ENCODE measurements at regions not wholly inside any gene's neighbourhood (a gene's known extent, or its start where the extent isn't known, plus 50 kb on each side); places are given as distances from the start of the nearest gene placed in this dataset.

GRCh38 chrX:96575011-96575410 is 109.6 kb upstream of the DIAPH2 start:
- intact Hi-C loops (cut with DNase I) = no loop called here
- FAIRE-seq = no peak

DNA sequence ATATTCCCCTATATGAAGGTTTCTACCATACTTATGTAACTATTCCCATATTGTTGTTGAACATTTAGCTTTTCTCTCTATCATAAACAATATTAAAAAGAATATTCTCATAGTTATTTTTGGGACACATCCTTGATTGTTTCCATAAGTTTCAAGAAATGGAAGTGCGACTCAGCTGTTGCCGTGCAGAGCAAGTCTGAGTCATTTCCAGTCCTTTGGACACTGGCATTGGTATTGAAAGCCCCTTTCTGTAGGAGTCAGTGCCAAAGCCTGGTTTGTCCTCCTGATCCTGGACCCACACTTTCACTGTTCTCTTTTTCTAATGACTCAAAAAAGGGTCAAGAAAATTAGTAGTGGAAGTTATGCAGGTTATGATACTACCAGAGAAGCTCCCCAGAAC is 108.3 kb upstream of the DIAPH2 start:
- H3K4me3 ChIP-seq = no peak overlapping the region
- TF ChIP-seq, protein P1, sequence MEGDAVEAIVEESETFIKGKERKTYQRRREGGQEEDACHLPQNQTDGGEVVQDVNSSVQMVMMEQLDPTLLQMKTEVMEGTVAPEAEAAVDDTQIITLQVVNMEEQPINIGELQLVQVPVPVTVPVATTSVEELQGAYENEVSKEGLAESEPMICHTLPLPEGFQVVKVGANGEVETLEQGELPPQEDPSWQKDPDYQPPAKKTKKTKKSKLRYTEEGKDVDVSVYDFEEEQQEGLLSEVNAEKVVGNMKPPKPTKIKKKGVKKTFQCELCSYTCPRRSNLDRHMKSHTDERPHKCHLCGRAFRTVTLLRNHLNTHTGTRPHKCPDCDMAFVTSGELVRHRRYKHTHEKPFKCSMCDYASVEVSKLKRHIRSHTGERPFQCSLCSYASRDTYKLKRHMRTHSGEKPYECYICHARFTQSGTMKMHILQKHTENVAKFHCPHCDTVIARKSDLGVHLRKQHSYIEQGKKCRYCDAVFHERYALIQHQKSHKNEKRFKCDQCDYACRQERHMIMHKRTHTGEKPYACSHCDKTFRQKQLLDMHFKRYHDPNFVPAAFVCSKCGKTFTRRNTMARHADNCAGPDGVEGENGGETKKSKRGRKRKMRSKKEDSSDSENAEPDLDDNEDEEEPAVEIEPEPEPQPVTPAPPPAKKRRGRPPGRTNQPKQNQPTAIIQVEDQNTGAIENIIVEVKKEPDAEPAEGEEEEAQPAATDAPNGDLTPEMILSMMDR (IDR thresholded peaks at IDR 0.05) = no peak
- no peak for DNase-seq
- FAIRE-seq = no peak
- H3K36me3 ChIP-seq = no peaks in the 10 kb centered on the region
- H3K4me1 ChIP-seq = no peaks in the 10 kb centered on the region
- H3K27me3 ChIP-seq = peaks cover 0 to 6% (median 0%) of the 10 kb centered on the region in 4 donors
- intact Hi-C loops (cut with DNase I) = no loop called here
- WGBS, 2 donors = 74 to 88% methylated on average over 2 of the region's 2 CpGs
- no peak for ATAC-seq
- no peaks in the 10 kb centered on the region for H3K9me3 ChIP-seq
- no peak overlapping the region for H3K27ac ChIP-seq

More at GRCh38 chrX:96575011-96575410, 109.6 kb upstream of the DIAPH2 start:
- Histone ChIP-seq H3K4me3 (no peak overlapping the region), H3K27me3 (peaks cover 0 to 6% (median 0%) of the 10 kb centered on the region in 4 donors), H3K4me1 (no peaks in the 10 kb centered on the region), H3K27ac (no peak overlapping the region), H3K9me3 (no peaks in the 10 kb centered on the region), H3K36me3 (no peaks in the 10 kb centered on the region)
- DNase-seq (no peak), ATAC-seq (no peak)
- TF ChIP-seq, protein P1 (IDR thresholded peaks at IDR 0.05) = no peak
- 93 to 98% methylated on average over 1 of the region's 1 CpG for WGBS, 2 donors

- no peak overlapping the region for H3K4me3 ChIP-seq
- H3K9me3 ChIP-seq = no peaks in the 10 kb centered on the region
- no peak overlapping the region for H3K27ac ChIP-seq
- FAIRE-seq (no peak), DNase-seq (no peak), ATAC-seq (no peak)
- H3K27me3 ChIP-seq = peaks cover 0 to 10% (median 0%) of the 10 kb centered on the region in 4 donors
- H3K4me1 ChIP-seq = no peaks in the 10 kb centered on the region
- H3K36me3 ChIP-seq = no peaks in the 10 kb centered on the region
- intact Hi-C loops (cut with DNase I) = no loop called here
- TF ChIP-seq, protein P1 (IDR thresholded peaks at IDR 0.05) = no peak
These were observed 105.9 kb upstream of the DIAPH2 start for GRCh38 chrX:96578781-96579180.

- DNase-seq (no peak), ATAC-seq (no peak), FAIRE-seq (no peak)
- no peaks in the 10 kb centered on the region for H3K9me3 ChIP-seq
- no peaks in the 10 kb centered on the region for H3K4me1 ChIP-seq
- no peak overlapping the region for H3K27ac ChIP-seq
- no peaks in the 10 kb centered on the region for H3K36me3 ChIP-seq
- H3K27me3 ChIP-seq = peaks cover 0 to 10% (median 0%) of the 10 kb centered on the region in 4 donors
- TF ChIP-seq, protein P1 (IDR thresholded peaks at IDR 0.05) = no peak
- intact Hi-C loops (cut with DNase I) = no loop called here
- H3K4me3 ChIP-seq = no peak overlapping the region
These were observed 105.4 kb upstream of the DIAPH2 start for GRCh38 chrX:96579252-96579651.

GRCh38 chrX:96590403-96590802 is 94.2 kb upstream of the DIAPH2 start:
- no peaks in the 10 kb centered on the region for H3K4me1 ChIP-seq
- no peak overlapping the region for H3K4me3 ChIP-seq
- WGBS, 2 donors = 62 to 75% methylated on average over 2 of the region's 2 CpGs
- H3K36me3 ChIP-seq = no peaks in the 10 kb centered on the region
- intact Hi-C loops (cut with DNase I) = no loop called here
- FAIRE-seq (no peak), ATAC-seq (no peak), DNase-seq (no peak)
- H3K9me3 ChIP-seq = no peaks in the 10 kb centered on the region
- TF ChIP-seq, protein P1 (IDR thresholded peaks at IDR 0.05) = no peak
- no peak overlapping the region for H3K27ac ChIP-seq
- H3K27me3 ChIP-seq = peaks cover 0 to 2% (median 0%) of the 10 kb centered on the region in 4 donors

Measured in pancreas (tissue), 10 donors.